Endothelial cell of umbilical vein (primary cell): ENCODE measurements at regions not wholly inside any gene's neighbourhood (a gene's known extent, or its start where the extent isn't known, plus 50 kb on each side); places are given as distances from the start of the nearest gene placed in this dataset.

Source experiments
- BruUV-seq: library from RNA; stranded (reverse); fragments of 400-500 nt; replicated peaks from 2 replicates; lab custom pipeline; 2021; lab: Mats Ljungman, UMichigan
- CTCF ChIA-PET: fragments of 300-600, 350-600 bp; sonication (Branson Sonifier 250); formaldehyde crosslinking; loops from one replicate; lab custom pipeline; 2021; ENCODE audit warnings: antibody characterized with exemption, inconsistent platforms; lab: Charles Lee
- POLR2A ChIA-PET: fragments of 300-600, 350-600 bp; sonication (Branson Sonifier 250); formaldehyde crosslinking; loops from one replicate; lab custom pipeline; 2021; ENCODE audit warnings: antibody characterized with exemption, inconsistent platforms; lab: Charles Lee
- DNase-seq: peaks from one replicate; pipeline ENCODE4 v3.0.0-alpha.2; 2011; ENCODE audit warnings: low read depth, low spot score
- FAIRE-seq: peaks from 2 replicates; lab custom pipeline; 2011; peaks lifted over from hg19 to GRCh38; lab: Jason Lieb, UNC
- H2AFZ ChIP-seq: 2 replicates; pipeline ENCODE4 v1.6.0; 2012; ENCODE audit warnings: low read depth, low read length, control low read depth, inconsistent platforms
- H3K27ac ChIP-seq: 2 replicates; pipeline ENCODE4 v1.5.1; 2011; ENCODE audit warnings: low read depth, mild to moderate bottlenecking, control low read depth, low read length, moderate library complexity; ENCODE audit not compliant: insufficient read depth
- H3K27me3 ChIP-seq, 2 experiments: 2 replicates each; pipeline versions ENCODE4 v1.6.0 to v1.6.1; 2011; ENCODE audit warnings: low read length in 2 of 2, mixed read lengths in 1 of 2; ENCODE audit not compliant: control insufficient read depth in 2 of 2, insufficient read depth in 2 of 2
- H3K36me3 ChIP-seq, 2 experiments: 2 replicates in 1 of 2; 3 replicates in 1 of 2; pipeline ENCODE4 v1.5.1; 2011; ENCODE audit warnings: low read length in 2 of 2, mild to moderate bottlenecking in 1 of 2, moderate library complexity in 1 of 2; ENCODE audit not compliant: control insufficient read depth in 2 of 2, insufficient read depth in 2 of 2; ENCODE audit errors: extremely low read depth in 1 of 2
- H3K4me1 ChIP-seq: 3 replicates; pipeline ENCODE4 v1.5.1; 2011; ENCODE audit warnings: mild to moderate bottlenecking, low read length; ENCODE audit not compliant: control insufficient read depth, insufficient read depth; ENCODE audit errors: extremely low read depth
- H3K4me2 ChIP-seq: 2 replicates; pipeline ENCODE4 v1.6.1; 2011; ENCODE audit warnings: low read length, control low read depth, mixed read lengths; ENCODE audit not compliant: insufficient read depth
- H3K4me3 ChIP-seq, 3 experiments: fragments of 200-600 bp in 1 of 3; sonication (generic), shearing (Covaris generic) in 1 of 3; replicated peaks in 1 of 3; 2 replicates each; pipeline ENCODE4 v1.5.1; 2011 to 2016; ENCODE audit warnings: control low read depth in 3 of 3, low read length in 3 of 3, mild to moderate bottlenecking in 2 of 3, inconsistent platforms in 1 of 3, low read depth in 1 of 3, moderate library complexity in 1 of 3; ENCODE audit not compliant: insufficient read depth in 1 of 3
- H3K79me2 ChIP-seq: 2 replicates; pipeline ENCODE4 v1.6.0; 2012; ENCODE audit warnings: low read length, inconsistent platforms; ENCODE audit not compliant: control insufficient read depth, insufficient read depth
- H3K9ac ChIP-seq: replicated peaks from 2 replicates; pipeline ENCODE3; 2011; ENCODE audit warnings: low read length, control low read depth; ENCODE audit not compliant: insufficient read depth; ENCODE audit errors: extremely low read depth
- H3K9me1 ChIP-seq: replicated peaks from 3 replicates; pipeline ENCODE4 v1.6.0; 2011; ENCODE audit warnings: mild to moderate bottlenecking, low read length; ENCODE audit not compliant: control insufficient read depth, insufficient read depth; ENCODE audit errors: extremely low read depth
- H3K9me3 ChIP-seq: replicated peaks from 2 replicates; pipeline ENCODE4 v1.5.1; 2012; ENCODE audit warnings: low read length, inconsistent platforms; ENCODE audit not compliant: control insufficient read depth, insufficient read depth
- H4K20me1 ChIP-seq: replicated peaks from 2 replicates; pipeline ENCODE3; 2011; ENCODE audit warnings: mild to moderate bottlenecking, low read length; ENCODE audit not compliant: control insufficient read depth, insufficient read depth; ENCODE audit errors: extremely low read depth
- EZH2 ChIP-seq: IDR thresholded peaks from 2 replicates; pipeline ENCODE4 v1.6.1; 2012; ENCODE audit warnings: borderline replicate concordance, low read depth, mild to moderate bottlenecking, moderate library complexity, low read length, inconsistent platforms; ENCODE audit not compliant: severe bottlenecking
- FOS ChIP-seq: IDR thresholded peaks from 2 replicates; pipeline ENCODE4 v1.6.1; 2011; ENCODE audit warnings: mild to moderate bottlenecking, low read length, moderate library complexity, borderline replicate concordance; ENCODE audit not compliant: insufficient read depth
- GATA2 ChIP-seq: IDR thresholded peaks from 2 replicates; pipeline ENCODE4 v1.7.0; 2011; ENCODE audit warnings: low read depth, mild to moderate bottlenecking, moderate library complexity, mixed read lengths, low read length; ENCODE audit not compliant: insufficient read length, insufficient read depth
- JUN ChIP-seq: IDR thresholded peaks from 2 replicates; pipeline ENCODE4 v1.6.1; 2011; ENCODE audit warnings: borderline replicate concordance, low read depth; ENCODE audit not compliant: insufficient read length, insufficient read depth
- MYC ChIP-seq: IDR thresholded peaks from one replicate; pipeline ENCODE4 v1.6.1; 2011; ENCODE audit warnings: mild to moderate bottlenecking, low read depth, low read length
- POLR2A ChIP-seq: IDR thresholded peaks from 2 replicates; pipeline ENCODE4 v1.6.1; 2012; ENCODE audit warnings: low read depth, mild to moderate bottlenecking, control low read depth, low read length
- POLR2AphosphoS5 ChIP-seq: IDR thresholded peaks from 2 replicates; pipeline ENCODE4 v1.6.1; 2012; ENCODE audit warnings: low read depth, mild to moderate bottlenecking, control low read depth, low read length, moderate library complexity; ENCODE audit not compliant: insufficient read depth
- dilution Hi-C: fragments of 300-500 bp; cut with MboI; formaldehyde crosslinking; loops from one replicate; pipeline ENCODE4 v1.15.0; 2019; ENCODE audit warnings: low sequenced_read_pairs; ENCODE audit not compliant: extremely low pct_ligation_motif_present
- intact Hi-C: fragments of 100-400 bp; cut with micrococcal nuclease; formaldehyde crosslinking; loops from one replicate; pipeline ENCODE4 v1.10.0; 2022
- TF ChIP-seq, protein P1 (sequence below): IDR thresholded peaks from 2 replicates; pipeline ENCODE4 v1.6.1; 2011; ENCODE audit not compliant: insufficient read depth, insufficient read length
- TF ChIP-seq, protein P2 (sequence below), 2 donors: IDR thresholded peaks; 1 replicate in 1 of 2; 2 replicates in 1 of 2; pipeline ENCODE4 v1.5.1; 2011; ENCODE audit warnings: low read length in 2 of 2, mild to moderate bottlenecking in 2 of 2, moderate library complexity in 2 of 2, control low read depth in 1 of 2, inconsistent platforms in 1 of 2, low read depth in 1 of 2; ENCODE audit not compliant: insufficient read depth in 1 of 2; ENCODE audit errors: extremely low read depth in 1 of 2

DNA sequence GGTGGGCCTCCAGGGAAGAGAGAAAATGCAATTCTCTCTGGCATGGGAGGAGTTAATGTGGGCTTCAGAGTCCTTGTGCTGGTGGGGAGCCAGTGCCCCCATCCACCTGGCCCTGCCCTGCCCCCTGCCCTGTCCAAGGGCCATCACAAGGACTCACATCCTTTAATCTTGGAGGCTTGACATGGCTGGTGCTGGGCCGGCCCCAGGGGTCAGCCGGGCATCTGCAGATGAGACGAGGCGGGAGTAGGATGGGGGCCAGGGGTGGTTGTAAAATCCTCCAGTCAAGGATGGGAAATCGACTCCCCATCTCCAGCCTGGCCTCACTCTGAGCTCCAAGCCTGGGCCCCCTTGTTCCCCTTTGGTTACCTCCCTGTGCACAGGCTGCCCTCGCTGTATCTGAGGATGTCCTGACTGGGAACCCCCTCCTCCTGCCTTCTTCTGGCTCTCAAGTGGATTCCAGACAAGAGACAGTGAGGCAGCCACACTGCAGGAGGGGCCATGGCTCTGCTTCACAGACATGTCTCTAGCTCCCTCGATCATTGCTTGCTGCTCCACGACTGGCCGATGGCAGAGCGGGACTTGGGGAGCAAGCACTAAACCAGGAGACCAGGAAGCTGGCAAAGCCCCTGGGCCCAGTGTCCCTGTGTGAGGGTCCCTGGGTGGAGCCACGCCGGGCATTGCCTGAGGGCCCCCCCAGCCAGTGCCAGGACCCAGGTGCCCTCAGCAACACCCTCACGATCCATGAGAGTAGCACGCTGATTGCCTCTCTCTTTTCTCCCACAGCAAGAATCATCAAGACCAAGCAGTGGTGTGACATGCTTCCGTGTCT is 1120.5 kb downstream of the BRD1 start:
- H3K27ac ChIP-seq, result no peak overlapping the region
- dilution Hi-C loops (no loop called here), intact Hi-C loops (no loop called here)
- no peak overlapping the region for H3K4me3 ChIP-seq
- no peaks in the 10 kb centered on the region for H3K27me3 ChIP-seq
- BruUV-seq, result no TSS peak
- DNase-seq (no peak), FAIRE-seq (no peak)
- no peaks in the 10 kb centered on the region for H3K4me1 ChIP-seq
- H3K9me1 ChIP-seq, result no peaks in the 10 kb centered on the region
- TF ChIP-seq FOS (no peak), JUN (no peak), POLR2A (no peak), EZH2 (no peak), POLR2AphosphoS5 (no peak), MYC (no peak), GATA2 (no peak)
- TF ChIP-seq, protein P1, sequence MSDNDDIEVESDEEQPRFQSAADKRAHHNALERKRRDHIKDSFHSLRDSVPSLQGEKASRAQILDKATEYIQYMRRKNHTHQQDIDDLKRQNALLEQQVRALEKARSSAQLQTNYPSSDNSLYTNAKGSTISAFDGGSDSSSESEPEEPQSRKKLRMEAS, result no peak
- TF ChIP-seq, protein P2, sequence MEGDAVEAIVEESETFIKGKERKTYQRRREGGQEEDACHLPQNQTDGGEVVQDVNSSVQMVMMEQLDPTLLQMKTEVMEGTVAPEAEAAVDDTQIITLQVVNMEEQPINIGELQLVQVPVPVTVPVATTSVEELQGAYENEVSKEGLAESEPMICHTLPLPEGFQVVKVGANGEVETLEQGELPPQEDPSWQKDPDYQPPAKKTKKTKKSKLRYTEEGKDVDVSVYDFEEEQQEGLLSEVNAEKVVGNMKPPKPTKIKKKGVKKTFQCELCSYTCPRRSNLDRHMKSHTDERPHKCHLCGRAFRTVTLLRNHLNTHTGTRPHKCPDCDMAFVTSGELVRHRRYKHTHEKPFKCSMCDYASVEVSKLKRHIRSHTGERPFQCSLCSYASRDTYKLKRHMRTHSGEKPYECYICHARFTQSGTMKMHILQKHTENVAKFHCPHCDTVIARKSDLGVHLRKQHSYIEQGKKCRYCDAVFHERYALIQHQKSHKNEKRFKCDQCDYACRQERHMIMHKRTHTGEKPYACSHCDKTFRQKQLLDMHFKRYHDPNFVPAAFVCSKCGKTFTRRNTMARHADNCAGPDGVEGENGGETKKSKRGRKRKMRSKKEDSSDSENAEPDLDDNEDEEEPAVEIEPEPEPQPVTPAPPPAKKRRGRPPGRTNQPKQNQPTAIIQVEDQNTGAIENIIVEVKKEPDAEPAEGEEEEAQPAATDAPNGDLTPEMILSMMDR (IDR thresholded peaks at IDR 0.05; ENCODE audit: extremely low read depth in 1 of 2, insufficient read depth in 1 of 2, low read depth in 1 of 2, low read length in 2 of 2), result no peak
- ChIA-PET CTCF (no interaction called here), POLR2A (no interaction called here)
- H3K9me3 ChIP-seq, result peaks cover 21% of the 10 kb centered on the region
- H4K20me1 ChIP-seq, result no peaks in the 10 kb centered on the region
- H3K36me3 ChIP-seq, result no peaks in the 10 kb centered on the region
- H3K9ac ChIP-seq, result no peak overlapping the region
- no peaks in the 10 kb centered on the region for H3K79me2 ChIP-seq
- no peak overlapping the region for H3K4me2 ChIP-seq
- no peak overlapping the region for H2AFZ ChIP-seq
